ENCODE measurements at regions not wholly inside any gene's neighbourhood (a gene's known extent, or its start where the extent isn't known, plus 50 kb on each side); places are given as distances from the start of the nearest gene placed in this dataset.

- no peak for TF ChIP-seq MYC (IDR thresholded peaks at IDR 0.05; ENCODE audit: low read depth, low read length)
- TF ChIP-seq MAX (IDR thresholded peaks at IDR 0.05; ENCODE audit: low read depth, low read length) = no peak
- no peak for TF ChIP-seq CTCF (IDR thresholded peaks at IDR 0.05; ENCODE audit: low read depth, low read length)
- no peak for TF ChIP-seq POLR2A (IDR thresholded peaks at IDR 0.05; ENCODE audit: extremely low read depth, insufficient read length)
- H3K4me3 ChIP-seq (ENCODE audit: low read depth, low read length) = no peak overlapping the region
Measured at GRCh38 chr17:36784633-36785032, 152.6 kb upstream of the LHX1 start.

GRCh38 chr17:36786867-36787266, 150.4 kb upstream of the LHX1 start:
- DNase-seq (ENCODE audit: low read depth) = no peak
- no peak overlapping the region for H3K4me3 ChIP-seq (ENCODE audit: low read depth, low read length)
- TF ChIP-seq POLR2A (IDR thresholded peaks at IDR 0.05; ENCODE audit: extremely low read depth, insufficient read length) (no peak), CTCF (IDR thresholded peaks at IDR 0.05; ENCODE audit: low read depth, low read length) (no peak), MAX (IDR thresholded peaks at IDR 0.05; ENCODE audit: low read depth, low read length) (no peak), MYC (IDR thresholded peaks at IDR 0.05; ENCODE audit: low read depth, low read length) (no peak)

More at GRCh38 chr17:36784633-36785032, 152.6 kb upstream of the LHX1 start:
- DNase-seq (ENCODE audit: low read depth) = no peak

DNA sequence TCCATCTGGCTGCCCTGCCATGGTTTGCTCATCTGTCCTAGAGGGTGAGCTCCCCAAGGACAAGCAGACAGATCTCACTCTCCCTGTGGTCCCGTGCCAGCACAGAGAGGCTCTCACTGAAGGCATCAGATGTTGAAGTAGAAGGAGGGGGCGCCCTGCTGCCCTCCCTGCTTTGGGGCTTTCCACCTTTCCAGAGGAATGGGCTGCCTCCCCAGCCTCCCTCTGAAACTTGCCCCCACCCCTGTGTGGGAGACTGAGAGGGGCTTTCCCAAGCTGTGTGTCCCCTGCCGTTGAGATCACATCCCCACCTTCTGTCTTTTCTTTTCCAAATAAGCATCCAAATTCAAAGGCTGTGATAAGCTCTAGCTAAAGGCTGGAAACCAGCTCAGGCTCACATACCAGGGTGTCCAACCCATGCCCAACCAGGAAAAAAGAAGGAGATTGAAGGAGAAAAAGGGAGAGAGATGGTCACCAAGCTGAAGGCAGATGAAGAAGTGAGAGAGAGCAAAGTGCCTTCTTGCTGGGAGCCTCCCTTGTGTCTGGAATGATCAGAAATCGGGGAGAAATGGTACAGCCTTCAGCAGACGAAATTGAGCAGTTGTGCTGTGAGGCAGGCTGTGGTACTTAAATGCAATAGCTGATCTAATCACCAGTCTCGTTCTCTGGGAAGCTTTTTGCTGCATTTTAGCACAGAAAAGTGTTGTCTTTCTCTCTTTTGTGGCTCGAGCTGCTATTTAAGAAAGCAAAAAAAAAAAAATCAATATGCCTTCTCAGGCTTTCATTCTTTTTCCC, 145.9 kb upstream of the LHX1 start:
- H3K4me3 ChIP-seq (ENCODE audit: low read depth, low read length) = no peak overlapping the region
- no peak for DNase-seq (ENCODE audit: low read depth)
- no peak for TF ChIP-seq POLR2A (IDR thresholded peaks at IDR 0.05; ENCODE audit: extremely low read depth, insufficient read length)
- TF ChIP-seq MAX (IDR thresholded peaks at IDR 0.05; ENCODE audit: low read depth, low read length) = no peak
- no peak for TF ChIP-seq CTCF (IDR thresholded peaks at IDR 0.05; ENCODE audit: low read depth, low read length)
- TF ChIP-seq MYC (IDR thresholded peaks at IDR 0.05; ENCODE audit: low read depth, low read length) = no peak

- no peak for DNase-seq (ENCODE audit: low read depth)
- H3K4me3 ChIP-seq (ENCODE audit: low read depth, low read length) = no peak overlapping the region
- no peak for TF ChIP-seq MYC (IDR thresholded peaks at IDR 0.05; ENCODE audit: low read depth, low read length)
Measured at GRCh38 chr17:36791942-36792475, 145.3 kb upstream of the LHX1 start.

GRCh38 chr17:36792849-36793248, 144.4 kb upstream of the LHX1 start:
- TF ChIP-seq MYC (IDR thresholded peaks at IDR 0.05; ENCODE audit: low read depth, low read length) (no peak), MAX (IDR thresholded peaks at IDR 0.05; ENCODE audit: low read depth, low read length) (no peak), CTCF (IDR thresholded peaks at IDR 0.05; ENCODE audit: low read depth, low read length) (no peak), POLR2A (IDR thresholded peaks at IDR 0.05; ENCODE audit: extremely low read depth, insufficient read length) (no peak)
- DNase-seq (ENCODE audit: low read depth) = no peak
- H3K4me3 ChIP-seq (ENCODE audit: low read depth, low read length) = no peak overlapping the region

- TF ChIP-seq MYC (IDR thresholded peaks at IDR 0.05; ENCODE audit: low read depth, low read length) (no peak), CTCF (IDR thresholded peaks at IDR 0.05; ENCODE audit: low read depth, low read length) (no peak), MAX (IDR thresholded peaks at IDR 0.05; ENCODE audit: low read depth, low read length) (no peak), POLR2A (IDR thresholded peaks at IDR 0.05; ENCODE audit: extremely low read depth, insufficient read length) (no peak)
- no peak overlapping the region for H3K4me3 ChIP-seq (ENCODE audit: low read depth, low read length)
- no peak for DNase-seq (ENCODE audit: low read depth)
Measured at GRCh38 chr17:36793976-36794375, 143.3 kb upstream of the LHX1 start.

Data from NB4 (cell line).